ENCODE measurements at regions not wholly inside any gene's neighbourhood (a gene's known extent, or its start where the extent isn't known, plus 50 kb on each side); places are given as distances from the start of the nearest gene placed in this dataset.
A peak's percentile ranks its signal among the peaks of the same experiment; 100 is the strongest.
"Not testable (repeated sequence)": the region's sequence is repeated elsewhere in the genome, so short reads cannot be mapped to it uniquely, and the experiment has no call there.

DNA sequence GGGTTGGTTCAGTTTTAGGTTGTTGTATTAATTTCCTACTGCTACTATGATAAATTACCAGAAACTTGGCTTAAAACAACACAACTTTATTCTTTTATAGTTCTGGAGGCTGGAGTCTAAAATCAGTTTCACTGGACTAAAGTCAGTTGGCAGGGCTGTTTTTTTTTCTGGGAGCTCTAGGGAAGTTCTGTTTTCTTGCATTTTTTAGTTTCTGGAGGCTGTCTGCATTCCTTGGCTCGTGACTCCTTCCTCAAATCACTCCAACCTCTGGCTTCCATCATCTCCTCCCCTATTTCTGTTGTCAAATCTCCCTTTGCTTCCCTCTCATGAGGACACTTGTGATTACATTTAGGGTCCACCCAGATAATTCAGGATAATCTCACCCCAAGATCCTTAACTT, 51.3 kb upstream of the SUB1 start:
- no peak for DNase-seq

- peak; percentile 24 for DNase-seq
Measured at GRCh38 chr5:32531885-32532520, 53.4 kb upstream of the SUB1 start.

GRCh38 chr5:32527321-32527720, 58.0 kb upstream of the SUB1 start:
- not testable (repeated sequence) for DNase-seq

GRCh38 chr5:32526810-32527209, 58.5 kb upstream of the SUB1 start:
- no peak for DNase-seq

- DNase-seq: no peak
Measured at GRCh38 chr5:32523625-32524024, 61.7 kb upstream of the SUB1 start.

- no peak for DNase-seq
Measured at GRCh38 chr5:32522429-32523143, 62.8 kb upstream of the SUB1 start.

DNA sequence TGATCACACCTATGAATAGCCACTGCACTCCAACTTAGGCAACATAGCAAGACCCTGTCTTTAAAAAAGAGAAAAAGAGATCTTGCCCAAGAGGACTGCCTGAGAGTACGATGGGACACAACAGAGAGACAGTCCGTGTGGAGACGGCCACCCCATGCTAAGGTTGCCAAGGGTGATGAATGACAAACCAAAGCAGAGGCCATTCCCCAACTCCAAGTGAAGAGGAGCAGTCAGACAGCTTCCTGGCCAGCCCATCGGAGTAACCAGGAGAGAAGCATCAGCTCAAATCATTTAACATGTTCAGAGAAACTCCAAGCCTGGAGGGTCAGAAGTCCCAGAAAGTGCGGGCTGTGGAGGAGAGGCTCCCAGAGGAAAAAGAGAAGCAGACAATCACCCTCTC, 63.9 kb upstream of the SUB1 start:
- no peak for DNase-seq

DNA sequence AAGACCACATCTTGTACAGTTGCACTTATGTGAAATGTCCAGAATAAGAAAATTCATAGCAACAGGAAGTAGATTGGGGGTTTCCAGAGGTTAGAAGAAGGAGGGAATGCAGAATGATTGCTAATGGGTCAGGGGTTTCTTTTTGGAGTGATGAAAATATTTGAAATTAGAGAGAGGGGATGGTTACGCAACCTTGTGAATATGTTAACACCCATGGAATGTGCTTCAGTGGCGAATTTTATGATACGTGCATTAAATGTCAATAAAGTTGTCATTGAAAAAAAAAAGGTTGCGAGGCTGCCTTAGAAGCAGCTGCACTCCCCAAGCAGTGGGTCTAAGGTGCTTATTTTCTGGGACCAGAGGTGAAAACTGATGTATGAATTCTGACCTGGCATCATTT, 64.4 kb upstream of the SUB1 start:
- no peak for DNase-seq

GRCh38 chr5:32520356-32520755, 65.0 kb upstream of the SUB1 start:
- no peak for DNase-seq

- DNase-seq: no peak
Measured at GRCh38 chr5:32519508-32519907, 65.8 kb upstream of the SUB1 start.

DNA sequence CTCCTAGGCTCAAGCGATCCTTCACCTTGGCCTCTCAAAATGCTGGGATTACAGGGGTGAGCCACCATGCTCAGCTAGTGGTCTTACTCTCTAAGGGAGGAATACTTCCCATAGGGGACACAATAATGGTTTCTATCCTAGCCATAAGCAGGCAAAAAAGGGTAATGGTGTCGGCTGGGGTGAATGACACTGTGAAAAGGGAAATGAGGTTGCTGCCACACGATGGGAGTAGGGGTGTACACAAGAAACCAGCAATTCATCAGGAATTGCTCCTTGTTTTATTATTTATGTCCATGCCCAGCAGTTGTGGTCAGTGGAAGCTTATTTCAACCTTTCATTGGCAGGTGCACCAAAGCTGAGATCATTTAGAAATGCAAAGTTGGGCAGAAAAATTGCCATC, 70.3 kb upstream of the ZFR start:
- no peak for DNase-seq

DNA sequence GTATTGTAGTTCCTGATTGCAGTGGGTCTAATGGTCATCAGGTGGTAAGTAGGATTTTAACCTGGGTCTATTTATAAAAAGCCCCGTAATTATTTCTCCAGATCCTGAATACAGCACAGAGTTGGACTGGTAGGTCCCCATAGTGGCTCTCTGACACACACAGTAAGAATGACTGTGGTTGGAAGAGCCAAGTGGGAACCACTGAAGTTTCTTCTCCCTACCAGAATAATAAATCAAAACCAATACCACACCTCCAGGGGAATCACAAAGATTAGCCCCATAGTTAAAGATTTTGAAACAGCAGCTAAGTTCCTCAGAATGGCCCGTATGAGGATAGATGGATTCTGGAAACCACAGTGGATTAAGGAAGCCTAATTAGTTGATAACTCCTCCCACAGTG, 68.4 kb upstream of the ZFR start:
- DNase-seq: no peak

GRCh38 chr5:32511776-32512374, 67.3 kb upstream of the ZFR start:
- no peak for DNase-seq

- DNase-seq: no peak
Measured at GRCh38 chr5:32510860-32511259, 66.3 kb upstream of the ZFR start.

DNA sequence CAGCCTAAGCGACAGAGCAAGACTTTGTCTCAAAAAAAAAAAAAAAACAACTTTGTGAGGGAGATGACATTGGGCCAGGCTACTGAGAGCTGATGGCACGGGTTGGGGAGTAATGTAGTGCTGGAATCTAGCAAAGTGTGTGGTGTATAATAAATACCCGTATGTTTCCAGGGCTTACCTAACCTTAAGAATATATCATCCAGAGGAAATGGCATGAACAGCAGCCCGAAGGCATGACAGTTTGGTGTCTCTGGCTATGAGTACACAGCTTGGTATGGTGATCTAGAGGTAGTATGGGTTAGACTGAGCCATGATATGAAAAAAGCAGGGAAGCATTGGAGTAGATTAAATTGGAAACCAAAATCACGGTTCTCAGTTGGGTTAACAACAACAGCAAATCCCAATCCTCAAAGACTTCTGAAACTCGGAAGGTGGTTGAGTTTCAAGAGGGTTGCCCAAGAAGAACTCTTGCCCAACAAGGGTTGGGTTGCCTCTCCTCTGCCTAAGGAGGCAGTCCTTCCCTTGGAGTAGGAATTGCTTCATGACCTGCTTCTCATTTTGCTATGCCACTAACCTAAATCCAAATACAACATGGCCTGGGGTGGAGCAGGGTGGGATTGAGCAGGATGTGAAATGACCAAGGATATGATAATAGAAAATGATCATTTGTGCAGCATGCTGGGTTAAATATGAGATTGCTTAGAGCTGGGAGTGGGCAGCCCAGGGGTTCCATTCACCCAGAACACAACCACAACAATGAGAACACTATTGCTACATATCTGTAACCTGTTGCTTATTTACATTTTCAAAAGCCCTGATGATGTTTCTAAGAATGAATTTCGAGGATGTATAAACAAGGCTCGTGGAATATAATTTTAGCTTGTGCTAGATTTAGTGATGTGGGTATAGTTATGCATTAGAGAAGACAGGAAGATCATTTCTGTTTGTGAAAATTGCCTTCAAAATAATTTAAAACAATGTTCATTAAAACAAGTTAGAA, 64.6 kb upstream of the ZFR start:
- DNase-seq: no peak

DNA sequence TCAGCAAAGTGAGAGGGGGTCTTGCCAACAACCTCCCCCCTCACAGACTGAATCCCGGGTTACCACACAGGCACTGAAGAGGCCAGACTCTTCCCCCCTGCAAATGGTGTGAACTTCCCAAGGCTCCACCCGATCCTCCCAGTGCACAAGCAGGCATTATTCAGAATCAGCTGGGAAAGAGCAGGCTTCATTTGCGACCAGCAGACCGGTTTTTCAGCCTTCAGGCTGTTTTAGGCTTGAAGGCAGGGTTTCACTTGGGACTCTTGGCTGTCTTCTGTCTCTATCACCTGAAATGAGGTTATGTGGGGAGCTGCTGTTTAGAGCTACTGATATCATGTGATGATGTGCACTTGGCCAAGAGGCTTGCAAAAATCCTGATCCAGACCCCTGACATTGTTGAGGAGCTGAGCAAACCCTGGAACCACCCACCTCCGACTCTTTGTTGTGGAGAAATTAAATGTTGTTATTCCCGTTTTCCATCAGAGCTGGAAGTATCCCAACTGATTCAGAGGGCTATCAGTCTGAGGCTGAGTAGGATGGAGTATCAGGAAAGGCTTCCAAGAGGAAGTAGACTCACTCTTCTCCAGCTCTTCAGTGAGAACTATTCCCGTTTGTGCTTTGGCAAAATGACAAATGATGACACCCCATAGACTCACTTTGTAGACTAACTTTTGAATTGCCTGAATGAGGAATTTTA, 63.3 kb upstream of the ZFR start:
- DNase-seq: no peak

DNA sequence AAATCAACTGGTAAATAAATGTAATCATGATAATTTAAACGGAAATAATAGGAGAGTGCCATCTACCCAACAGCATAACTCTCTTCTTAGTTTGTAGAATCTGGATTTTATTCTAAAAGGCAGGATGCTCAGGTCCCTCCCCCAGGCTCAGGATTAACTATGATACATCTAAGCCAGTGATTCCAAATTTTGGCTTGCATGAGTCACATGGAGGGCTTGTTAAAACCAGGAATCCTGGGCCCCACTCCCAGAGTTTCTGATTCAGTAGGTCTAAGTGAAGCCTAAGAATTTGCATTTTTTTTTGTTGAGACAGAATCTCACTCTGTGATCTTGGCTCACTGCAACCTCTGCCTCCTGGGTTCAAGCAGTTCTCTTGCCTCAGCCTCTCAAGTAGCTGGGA, 62.3 kb upstream of the ZFR start:
- no peak for DNase-seq

DNA sequence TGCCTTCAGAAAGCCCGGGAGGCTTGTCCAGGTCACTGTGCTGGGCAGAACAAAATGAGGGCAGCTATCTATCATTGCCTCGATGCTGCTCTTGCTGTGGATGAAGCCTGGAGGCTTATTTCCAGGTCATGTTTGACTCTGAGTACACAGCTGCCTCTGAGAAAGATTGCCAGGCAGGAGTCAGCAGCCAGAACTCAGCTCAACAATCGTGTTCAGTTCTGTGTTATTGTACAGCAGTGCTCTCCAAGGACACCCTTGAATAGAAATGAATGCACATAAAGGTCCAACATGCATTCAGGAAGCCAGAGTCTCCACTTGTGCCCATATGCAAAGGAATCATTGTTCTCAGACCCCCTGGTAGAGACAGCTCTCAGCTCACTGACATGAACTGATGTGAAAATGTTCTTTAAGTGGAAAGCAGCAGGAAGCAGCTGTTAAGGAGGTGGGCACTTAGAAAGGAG, 61.7 kb upstream of the ZFR start:
- DNase-seq: no peak

DNA sequence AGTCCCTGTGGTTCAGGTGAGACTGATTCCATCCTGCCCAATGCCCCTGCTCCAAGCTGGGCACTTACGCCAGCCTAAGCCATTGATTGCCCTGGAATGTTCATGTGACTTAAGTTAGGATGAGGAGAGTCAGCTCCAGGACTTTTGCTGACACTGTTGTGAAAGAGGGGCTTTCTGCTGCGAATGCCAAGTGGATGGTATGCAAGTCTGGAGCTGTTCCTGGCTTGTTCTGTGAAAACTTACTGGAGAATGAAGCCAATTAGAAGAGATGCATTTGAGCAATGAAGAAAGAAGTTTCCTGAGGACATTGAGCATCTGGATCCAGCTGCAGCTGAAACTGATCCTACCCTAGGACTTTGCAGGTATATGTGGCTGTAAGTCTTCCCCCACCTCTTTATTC, 61.2 kb upstream of the ZFR start:
- DNase-seq: no peak

- DNase-seq: peak; percentile 23
Measured at GRCh38 chr5:32504989-32505596, 60.6 kb upstream of the ZFR start.

- DNase-seq: no peak
Measured at GRCh38 chr5:32504329-32504988, 59.9 kb upstream of the ZFR start.

DNA sequence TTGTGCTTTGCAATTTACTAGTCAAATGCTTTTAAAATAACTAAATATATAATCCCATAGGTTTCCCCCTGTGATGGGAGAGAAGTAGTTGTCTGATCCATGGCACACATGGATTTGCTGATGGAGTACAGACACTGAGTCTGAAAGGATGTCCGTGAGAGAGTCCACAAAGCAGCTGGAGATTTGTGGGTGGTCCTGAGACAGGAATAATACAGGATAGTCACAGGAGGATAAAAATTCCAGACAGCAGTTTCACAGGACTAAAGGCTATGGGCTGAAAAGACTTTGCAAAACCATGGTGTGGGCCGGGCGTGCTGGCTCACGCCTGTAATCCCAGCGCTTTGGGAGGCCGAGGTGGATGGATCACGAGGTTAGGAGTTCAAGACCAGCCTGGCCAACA, 58.7 kb upstream of the ZFR start:
- DNase-seq: no peak
